ENCODE measurements at regions not wholly inside any gene's neighbourhood (a gene's known extent, or its start where the extent isn't known, plus 50 kb on each side); places are given as distances from the start of the nearest gene placed in this dataset.

GRCh38 chr3:191750618-191751017, 289.7 kb downstream of the PYDC2 start:
- no peaks in the 10 kb centered on the region for H3K27me3 ChIP-seq (ENCODE audit: control insufficient read depth, insufficient read depth, low read length)
- whole genome bisulfite sequencing (ENCODE audit: insufficient coverage) = no CpG with 5 or more reads among the region's 3 CpGs
- H3K4me1 ChIP-seq (ENCODE audit: control insufficient read depth, insufficient read depth, low read length) = no peaks in the 10 kb centered on the region
- H3K36me3 ChIP-seq (ENCODE audit: control insufficient read depth, insufficient read depth, low read length) = no peaks in the 10 kb centered on the region
- H3K27ac ChIP-seq (ENCODE audit: low read depth, low read length) = no peak overlapping the region
- DNase-seq (ENCODE audit: low read depth in 4 of 6, low spot score in 6 of 6) = peak in 1 of 6 donors; percentile 18
- H3K9me3 ChIP-seq (ENCODE audit: control insufficient read depth, insufficient read depth, low read length) = no peaks in the 10 kb centered on the region
- H3K4me3 ChIP-seq (ENCODE audit: low read depth, low read length) = no peak overlapping the region

- H3K27me3 ChIP-seq (ENCODE audit: control insufficient read depth, insufficient read depth, low read length) = no peaks in the 10 kb centered on the region
- no peaks in the 10 kb centered on the region for H3K9me3 ChIP-seq (ENCODE audit: control insufficient read depth, insufficient read depth, low read length)
- no peak overlapping the region for H3K4me3 ChIP-seq (ENCODE audit: low read depth, low read length)
- DNase-seq (ENCODE audit: low read depth in 4 of 6, low spot score in 6 of 6) = no peak
- H3K36me3 ChIP-seq (ENCODE audit: control insufficient read depth, insufficient read depth, low read length) = no peaks in the 10 kb centered on the region
- H3K27ac ChIP-seq (ENCODE audit: low read depth, low read length) = no peak overlapping the region
- 85% methylated on average over 3 of the region's 3 CpGs for WGBS (ENCODE audit: insufficient coverage)
- H3K4me1 ChIP-seq (ENCODE audit: control insufficient read depth, insufficient read depth, low read length) = no peaks in the 10 kb centered on the region
Observed at GRCh38 chr3:191753196-191753595, 292.2 kb downstream of the PYDC2 start.

- no peaks in the 10 kb centered on the region for H3K4me1 ChIP-seq (ENCODE audit: control insufficient read depth, insufficient read depth, low read length)
- peak in 2 of 6 donors; percentile 9 for DNase-seq (ENCODE audit: low read depth in 4 of 6, low spot score in 6 of 6)
- no peaks in the 10 kb centered on the region for H3K36me3 ChIP-seq (ENCODE audit: control insufficient read depth, insufficient read depth, low read length)
- no peaks in the 10 kb centered on the region for H3K27me3 ChIP-seq (ENCODE audit: control insufficient read depth, insufficient read depth, low read length)
- H3K27ac ChIP-seq (ENCODE audit: low read depth, low read length) = no peak overlapping the region
- H3K9me3 ChIP-seq (ENCODE audit: control insufficient read depth, insufficient read depth, low read length) = no peaks in the 10 kb centered on the region
- H3K4me3 ChIP-seq (ENCODE audit: low read depth, low read length) = no peak overlapping the region
- 57% methylated on average over 2 of the region's 2 CpGs for WGBS (ENCODE audit: insufficient coverage)
Observed at GRCh38 chr3:191761906-191762305, 300.9 kb downstream of the PYDC2 start.

- peak in 2 of 6 donors; percentile 13 for DNase-seq (ENCODE audit: low read depth in 4 of 6, low spot score in 6 of 6)
- Histone ChIP-seq H3K9me3 (ENCODE audit: control insufficient read depth, insufficient read depth, low read length) (no peaks in the 10 kb centered on the region), H3K27me3 (ENCODE audit: control insufficient read depth, insufficient read depth, low read length) (no peaks in the 10 kb centered on the region), H3K4me1 (ENCODE audit: control insufficient read depth, insufficient read depth, low read length) (no peaks in the 10 kb centered on the region), H3K27ac (ENCODE audit: low read depth, low read length) (no peak overlapping the region), H3K36me3 (ENCODE audit: control insufficient read depth, insufficient read depth, low read length) (no peaks in the 10 kb centered on the region), H3K4me3 (ENCODE audit: low read depth, low read length) (no peak overlapping the region)
- WGBS (ENCODE audit: insufficient coverage) = no CpG with 5 or more reads among the region's 5 CpGs
Observed at GRCh38 chr3:191762323-191762960, 301.5 kb downstream of the PYDC2 start.

- Histone ChIP-seq H3K9me3 (ENCODE audit: control insufficient read depth, insufficient read depth, low read length) (peaks cover 1% of the 10 kb centered on the region), H3K27ac (ENCODE audit: low read depth, low read length) (no peak overlapping the region), H3K4me1 (ENCODE audit: control insufficient read depth, insufficient read depth, low read length) (no peaks in the 10 kb centered on the region), H3K4me3 (ENCODE audit: low read depth, low read length) (no peak overlapping the region), H3K36me3 (ENCODE audit: control insufficient read depth, insufficient read depth, low read length) (no peaks in the 10 kb centered on the region), H3K27me3 (ENCODE audit: control insufficient read depth, insufficient read depth, low read length) (no peaks in the 10 kb centered on the region)
- 76% methylated on average over 2 of the region's 2 CpGs for WGBS (ENCODE audit: insufficient coverage)
- no peak for DNase-seq (ENCODE audit: low read depth in 4 of 6, low spot score in 6 of 6)
Observed at GRCh38 chr3:191768421-191768820, 307.5 kb downstream of the PYDC2 start.

- peaks cover 1% of the 10 kb centered on the region for H3K9me3 ChIP-seq (ENCODE audit: control insufficient read depth, insufficient read depth, low read length)
- no peak overlapping the region for H3K27ac ChIP-seq (ENCODE audit: low read depth, low read length)
- no peaks in the 10 kb centered on the region for H3K4me1 ChIP-seq (ENCODE audit: control insufficient read depth, insufficient read depth, low read length)
- H3K4me3 ChIP-seq (ENCODE audit: low read depth, low read length) = no peak overlapping the region
- DNase-seq (ENCODE audit: low read depth in 4 of 6, low spot score in 6 of 6) = peak in 1 of 6 donors; percentile 43
- no peaks in the 10 kb centered on the region for H3K36me3 ChIP-seq (ENCODE audit: control insufficient read depth, insufficient read depth, low read length)
- whole genome bisulfite sequencing (ENCODE audit: insufficient coverage) = 18% methylated on average over 1 of the region's 1 CpG
- no peaks in the 10 kb centered on the region for H3K27me3 ChIP-seq (ENCODE audit: control insufficient read depth, insufficient read depth, low read length)
Observed at GRCh38 chr3:191770541-191770940, 309.6 kb downstream of the PYDC2 start.

GRCh38 chr3:191774485-191774884, 313.5 kb downstream of the PYDC2 start:
- WGBS (ENCODE audit: insufficient coverage) = 48% methylated on average over 3 of the region's 4 CpGs

GRCh38 chr3:191775451-191776233, 314.7 kb downstream of the PYDC2 start:
- H3K27me3 ChIP-seq (ENCODE audit: control insufficient read depth, insufficient read depth, low read length) = no peaks in the 10 kb centered on the region
- WGBS (ENCODE audit: insufficient coverage) = 100% methylated on average over 2 of the region's 5 CpGs

More at GRCh38 chr3:191774485-191774884, 313.5 kb downstream of the PYDC2 start:
- Histone ChIP-seq H3K9me3 (ENCODE audit: control insufficient read depth, insufficient read depth, low read length) (peaks cover 1% of the 10 kb centered on the region), H3K27ac (ENCODE audit: low read depth, low read length) (no peak overlapping the region), H3K27me3 (ENCODE audit: control insufficient read depth, insufficient read depth, low read length) (no peaks in the 10 kb centered on the region), H3K4me1 (ENCODE audit: control insufficient read depth, insufficient read depth, low read length) (no peaks in the 10 kb centered on the region), H3K36me3 (ENCODE audit: control insufficient read depth, insufficient read depth, low read length) (no peaks in the 10 kb centered on the region), H3K4me3 (ENCODE audit: low read depth, low read length) (no peak overlapping the region)
- no peak for DNase-seq (ENCODE audit: low read depth in 4 of 6, low spot score in 6 of 6)

GRCh38 chr3:191781044-191781443, 320.1 kb downstream of the PYDC2 start:
- peak in 1 of 6 donors; percentile 23 for DNase-seq (ENCODE audit: low read depth in 4 of 6, low spot score in 6 of 6)
- Histone ChIP-seq H3K4me1 (ENCODE audit: control insufficient read depth, insufficient read depth, low read length) (no peaks in the 10 kb centered on the region), H3K9me3 (ENCODE audit: control insufficient read depth, insufficient read depth, low read length) (no peaks in the 10 kb centered on the region), H3K4me3 (ENCODE audit: low read depth, low read length) (no peak overlapping the region), H3K27ac (ENCODE audit: low read depth, low read length) (no peak overlapping the region), H3K36me3 (ENCODE audit: control insufficient read depth, insufficient read depth, low read length) (no peaks in the 10 kb centered on the region), H3K27me3 (ENCODE audit: control insufficient read depth, insufficient read depth, low read length) (no peaks in the 10 kb centered on the region)
- WGBS (ENCODE audit: insufficient coverage) = no CpG with 5 or more reads among the region's 4 CpGs

More at GRCh38 chr3:191775451-191776233, 314.7 kb downstream of the PYDC2 start:
- no peak overlapping the region for H3K4me3 ChIP-seq (ENCODE audit: low read depth, low read length)
- peaks cover 1% of the 10 kb centered on the region for H3K9me3 ChIP-seq (ENCODE audit: control insufficient read depth, insufficient read depth, low read length)
- no peak for DNase-seq (ENCODE audit: low read depth in 4 of 6, low spot score in 6 of 6)
- no peaks in the 10 kb centered on the region for H3K36me3 ChIP-seq (ENCODE audit: control insufficient read depth, insufficient read depth, low read length)
- no peaks in the 10 kb centered on the region for H3K4me1 ChIP-seq (ENCODE audit: control insufficient read depth, insufficient read depth, low read length)
- no peak overlapping the region for H3K27ac ChIP-seq (ENCODE audit: low read depth, low read length)

- Histone ChIP-seq H3K36me3 (ENCODE audit: control insufficient read depth, insufficient read depth, low read length) (no peaks in the 10 kb centered on the region), H3K4me3 (ENCODE audit: low read depth, low read length) (no peak overlapping the region), H3K27ac (ENCODE audit: low read depth, low read length) (no peak overlapping the region), H3K9me3 (ENCODE audit: control insufficient read depth, insufficient read depth, low read length) (no peaks in the 10 kb centered on the region), H3K27me3 (ENCODE audit: control insufficient read depth, insufficient read depth, low read length) (no peaks in the 10 kb centered on the region), H3K4me1 (ENCODE audit: control insufficient read depth, insufficient read depth, low read length) (no peaks in the 10 kb centered on the region)
- DNase-seq (ENCODE audit: low read depth in 4 of 6, low spot score in 6 of 6) = no peak
Observed at GRCh38 chr3:191783024-191783423, 322.1 kb downstream of the PYDC2 start.
